Nephron (organoid): ENCODE measurements at regions not wholly inside any gene's neighbourhood (a gene's known extent, or its start where the extent isn't known, plus 50 kb on each side); places are given as distances from the start of the nearest gene placed in this dataset.
"Not testable (repeated sequence)": the region's sequence is repeated elsewhere in the genome, so short reads cannot be mapped to it uniquely, and the experiment has no call there.

Experiments
- H3K27ac Mint-ChIP-seq, 3 experiments: 2 replicates each; pipeline ENCODE4 v1.8.0; 2020; ENCODE audit warnings: mixed read lengths in 3 of 3, mild to moderate bottlenecking in 2 of 3, moderate library complexity in 1 of 3
- H3K27me3 Mint-ChIP-seq: 2 replicates; pipeline ENCODE4 v1.8.0; 2021; ENCODE audit warnings: low read depth, mild to moderate bottlenecking, moderate library complexity, mixed read lengths
- H3K36me3 Mint-ChIP-seq: 2 replicates; pipeline ENCODE4 v1.8.0; 2020; ENCODE audit warnings: low read depth, mixed read lengths
- H3K4me1 Mint-ChIP-seq: 2 replicates; pipeline ENCODE4 v1.8.0; 2020; ENCODE audit warnings: mixed read lengths
- H3K4me3 Mint-ChIP-seq, 3 experiments: 2 replicates each; pipeline ENCODE4 v1.8.0; 2020; ENCODE audit warnings: mild to moderate bottlenecking in 3 of 3, mixed read lengths in 3 of 3, moderate library complexity in 2 of 3
- H3K9me3 Mint-ChIP-seq: 2 replicates; pipeline ENCODE4 v1.8.0; 2020; ENCODE audit warnings: mixed read lengths
- CTCF ChIP-seq, 3 experiments: fragments of 200-600 bp; sonication (generic); IDR thresholded peaks; one replicate each; pipeline ENCODE4 v1.5.0; 2021; ENCODE audit warnings: antibody characterized with exemption in 3 of 3; ENCODE audit not compliant: unreplicated experiment in 3 of 3

- H3K36me3 Mint-ChIP-seq = peaks cover 12% of the 10 kb centered on the region
- H3K4me3 Mint-ChIP-seq = no peak overlapping the region
- no peak for TF ChIP-seq CTCF (IDR thresholded peaks at IDR 0.05; ENCODE audit: unreplicated experiment in 3 of 3)
- peaks cover 33% of the 10 kb centered on the region for H3K27me3 Mint-ChIP-seq
- H3K9me3 Mint-ChIP-seq = peaks cover 38% of the 10 kb centered on the region
- H3K4me1 Mint-ChIP-seq = no peaks in the 10 kb centered on the region
- H3K27ac Mint-ChIP-seq = no peak overlapping the region
These were observed 179.2 kb upstream of the C14orf180 start for GRCh38 chr14:104400355-104400754.

- no peak for TF ChIP-seq CTCF (IDR thresholded peaks at IDR 0.05; ENCODE audit: unreplicated experiment in 3 of 3)
- Mint-ChIP-seq H3K9me3 (peaks cover 35% of the 10 kb centered on the region), H3K27ac (no peak overlapping the region), H3K36me3 (peaks cover 12% of the 10 kb centered on the region), H3K4me1 (no peaks in the 10 kb centered on the region), H3K27me3 (peaks cover 39% of the 10 kb centered on the region), H3K4me3 (no peak overlapping the region)
These were observed 177.8 kb upstream of the C14orf180 start for GRCh38 chr14:104401785-104402184.

- H3K4me1 Mint-ChIP-seq, H3K4me3 Mint-ChIP-seq, H3K27ac Mint-ChIP-seq: not testable (repeated sequence)
- Mint-ChIP-seq H3K27me3 (peaks cover 37% of the 10 kb centered on the region), H3K9me3 (peaks cover 33% of the 10 kb centered on the region), H3K36me3 (peaks cover 12% of the 10 kb centered on the region)
These were observed 177.3 kb upstream of the C14orf180 start for GRCh38 chr14:104402303-104402702.

- peaks cover 5% of the 10 kb centered on the region for H3K36me3 Mint-ChIP-seq
- no peak for TF ChIP-seq CTCF (IDR thresholded peaks at IDR 0.05; ENCODE audit: unreplicated experiment in 3 of 3)
- H3K4me1 Mint-ChIP-seq = no peaks in the 10 kb centered on the region
- H3K27me3 Mint-ChIP-seq = peaks cover 37% of the 10 kb centered on the region
- no peak overlapping the region for H3K4me3 Mint-ChIP-seq
- H3K27ac Mint-ChIP-seq = no peak overlapping the region
- peaks cover 29% of the 10 kb centered on the region for H3K9me3 Mint-ChIP-seq
These were observed 175.9 kb upstream of the C14orf180 start for GRCh38 chr14:104403421-104404220.

GRCh38 chr14:104404922-104405321 lies 174.6 kb upstream of the C14orf180 start:
- no peak for TF ChIP-seq CTCF (IDR thresholded peaks at IDR 0.05; ENCODE audit: unreplicated experiment in 3 of 3)
- Mint-ChIP-seq H3K4me1 (no peaks in the 10 kb centered on the region), H3K4me3 (no peak overlapping the region), H3K36me3 (no peaks in the 10 kb centered on the region), H3K27ac (no peak overlapping the region), H3K27me3 (peaks cover 28% of the 10 kb centered on the region), H3K9me3 (peaks cover 26% of the 10 kb centered on the region)

- H3K4me3 Mint-ChIP-seq = no peak overlapping the region
- peaks cover 25% of the 10 kb centered on the region for H3K9me3 Mint-ChIP-seq
- H3K27ac Mint-ChIP-seq = no peak overlapping the region
- H3K36me3 Mint-ChIP-seq = no peaks in the 10 kb centered on the region
- TF ChIP-seq CTCF (IDR thresholded peaks at IDR 0.05; ENCODE audit: unreplicated experiment in 3 of 3) = no peak
- peaks cover 28% of the 10 kb centered on the region for H3K27me3 Mint-ChIP-seq
- H3K4me1 Mint-ChIP-seq = no peaks in the 10 kb centered on the region
These were observed 174.0 kb upstream of the C14orf180 start for GRCh38 chr14:104405360-104406226.
